Endothelial cell of umbilical vein (primary cell): ENCODE measurements at regions not wholly inside any gene's neighbourhood (a gene's known extent, or its start where the extent isn't known, plus 50 kb on each side); places are given as distances from the start of the nearest gene placed in this dataset.

ENCODE experiments used
- BruUV-seq: library from RNA; stranded (reverse); fragments of 400-500 nt; replicated peaks from 2 replicates; lab custom pipeline; 2021; lab: Mats Ljungman, UMichigan
- CTCF ChIA-PET: fragments of 300-600, 350-600 bp; sonication (Branson Sonifier 250); formaldehyde crosslinking; loops from one replicate; lab custom pipeline; 2021; ENCODE audit warnings: antibody characterized with exemption, inconsistent platforms; lab: Charles Lee
- POLR2A ChIA-PET: fragments of 300-600, 350-600 bp; sonication (Branson Sonifier 250); formaldehyde crosslinking; loops from one replicate; lab custom pipeline; 2021; ENCODE audit warnings: antibody characterized with exemption, inconsistent platforms; lab: Charles Lee
- DNase-seq: peaks from one replicate; pipeline ENCODE4 v3.0.0-alpha.2; 2011; ENCODE audit warnings: low read depth, low spot score
- FAIRE-seq: peaks from 2 replicates; lab custom pipeline; 2011; peaks lifted over from hg19 to GRCh38; lab: Jason Lieb, UNC
- H2AFZ ChIP-seq: 2 replicates; pipeline ENCODE4 v1.6.0; 2012; ENCODE audit warnings: low read depth, low read length, control low read depth, inconsistent platforms
- H3K27ac ChIP-seq: 2 replicates; pipeline ENCODE4 v1.5.1; 2011; ENCODE audit warnings: low read depth, mild to moderate bottlenecking, control low read depth, low read length, moderate library complexity; ENCODE audit not compliant: insufficient read depth
- H3K27me3 ChIP-seq, 2 experiments: 2 replicates each; pipeline versions ENCODE4 v1.6.0 to v1.6.1; 2011; ENCODE audit warnings: low read length in 2 of 2, mixed read lengths in 1 of 2; ENCODE audit not compliant: control insufficient read depth in 2 of 2, insufficient read depth in 2 of 2
- H3K36me3 ChIP-seq, 2 experiments: 2 replicates in 1 of 2; 3 replicates in 1 of 2; pipeline ENCODE4 v1.5.1; 2011; ENCODE audit warnings: low read length in 2 of 2, mild to moderate bottlenecking in 1 of 2, moderate library complexity in 1 of 2; ENCODE audit not compliant: control insufficient read depth in 2 of 2, insufficient read depth in 2 of 2; ENCODE audit errors: extremely low read depth in 1 of 2
- H3K4me1 ChIP-seq: 3 replicates; pipeline ENCODE4 v1.5.1; 2011; ENCODE audit warnings: mild to moderate bottlenecking, low read length; ENCODE audit not compliant: control insufficient read depth, insufficient read depth; ENCODE audit errors: extremely low read depth
- H3K4me2 ChIP-seq: 2 replicates; pipeline ENCODE4 v1.6.1; 2011; ENCODE audit warnings: low read length, control low read depth, mixed read lengths; ENCODE audit not compliant: insufficient read depth
- H3K4me3 ChIP-seq, 3 experiments: fragments of 200-600 bp in 1 of 3; sonication (generic), shearing (Covaris generic) in 1 of 3; replicated peaks in 1 of 3; 2 replicates each; pipeline ENCODE4 v1.5.1; 2011 to 2016; ENCODE audit warnings: control low read depth in 3 of 3, low read length in 3 of 3, mild to moderate bottlenecking in 2 of 3, inconsistent platforms in 1 of 3, low read depth in 1 of 3, moderate library complexity in 1 of 3; ENCODE audit not compliant: insufficient read depth in 1 of 3
- H3K79me2 ChIP-seq: 2 replicates; pipeline ENCODE4 v1.6.0; 2012; ENCODE audit warnings: low read length, inconsistent platforms; ENCODE audit not compliant: control insufficient read depth, insufficient read depth
- H3K9ac ChIP-seq: replicated peaks from 2 replicates; pipeline ENCODE3; 2011; ENCODE audit warnings: low read length, control low read depth; ENCODE audit not compliant: insufficient read depth; ENCODE audit errors: extremely low read depth
- H3K9me1 ChIP-seq: replicated peaks from 3 replicates; pipeline ENCODE4 v1.6.0; 2011; ENCODE audit warnings: mild to moderate bottlenecking, low read length; ENCODE audit not compliant: control insufficient read depth, insufficient read depth; ENCODE audit errors: extremely low read depth
- H3K9me3 ChIP-seq: replicated peaks from 2 replicates; pipeline ENCODE4 v1.5.1; 2012; ENCODE audit warnings: low read length, inconsistent platforms; ENCODE audit not compliant: control insufficient read depth, insufficient read depth
- H4K20me1 ChIP-seq: replicated peaks from 2 replicates; pipeline ENCODE3; 2011; ENCODE audit warnings: mild to moderate bottlenecking, low read length; ENCODE audit not compliant: control insufficient read depth, insufficient read depth; ENCODE audit errors: extremely low read depth
- GATA2 ChIP-seq: IDR thresholded peaks from 2 replicates; pipeline ENCODE4 v1.7.0; 2011; ENCODE audit warnings: low read depth, mild to moderate bottlenecking, moderate library complexity, mixed read lengths, low read length; ENCODE audit not compliant: insufficient read length, insufficient read depth
- dilution Hi-C: fragments of 300-500 bp; cut with MboI; formaldehyde crosslinking; loops from one replicate; pipeline ENCODE4 v1.15.0; 2019; ENCODE audit warnings: low sequenced_read_pairs; ENCODE audit not compliant: extremely low pct_ligation_motif_present
- intact Hi-C: fragments of 100-400 bp; cut with micrococcal nuclease; formaldehyde crosslinking; loops from one replicate; pipeline ENCODE4 v1.10.0; 2022
- TF ChIP-seq, protein P1 (sequence below): IDR thresholded peaks from 2 replicates; pipeline ENCODE4 v1.6.1; 2011; ENCODE audit not compliant: insufficient read depth, insufficient read length
- TF ChIP-seq, protein P2 (sequence below), 2 donors: IDR thresholded peaks; 1 replicate in 1 of 2; 2 replicates in 1 of 2; pipeline ENCODE4 v1.5.1; 2011; ENCODE audit warnings: low read length in 2 of 2, mild to moderate bottlenecking in 2 of 2, moderate library complexity in 2 of 2, control low read depth in 1 of 2, inconsistent platforms in 1 of 2, low read depth in 1 of 2; ENCODE audit not compliant: insufficient read depth in 1 of 2; ENCODE audit errors: extremely low read depth in 1 of 2

DNA sequence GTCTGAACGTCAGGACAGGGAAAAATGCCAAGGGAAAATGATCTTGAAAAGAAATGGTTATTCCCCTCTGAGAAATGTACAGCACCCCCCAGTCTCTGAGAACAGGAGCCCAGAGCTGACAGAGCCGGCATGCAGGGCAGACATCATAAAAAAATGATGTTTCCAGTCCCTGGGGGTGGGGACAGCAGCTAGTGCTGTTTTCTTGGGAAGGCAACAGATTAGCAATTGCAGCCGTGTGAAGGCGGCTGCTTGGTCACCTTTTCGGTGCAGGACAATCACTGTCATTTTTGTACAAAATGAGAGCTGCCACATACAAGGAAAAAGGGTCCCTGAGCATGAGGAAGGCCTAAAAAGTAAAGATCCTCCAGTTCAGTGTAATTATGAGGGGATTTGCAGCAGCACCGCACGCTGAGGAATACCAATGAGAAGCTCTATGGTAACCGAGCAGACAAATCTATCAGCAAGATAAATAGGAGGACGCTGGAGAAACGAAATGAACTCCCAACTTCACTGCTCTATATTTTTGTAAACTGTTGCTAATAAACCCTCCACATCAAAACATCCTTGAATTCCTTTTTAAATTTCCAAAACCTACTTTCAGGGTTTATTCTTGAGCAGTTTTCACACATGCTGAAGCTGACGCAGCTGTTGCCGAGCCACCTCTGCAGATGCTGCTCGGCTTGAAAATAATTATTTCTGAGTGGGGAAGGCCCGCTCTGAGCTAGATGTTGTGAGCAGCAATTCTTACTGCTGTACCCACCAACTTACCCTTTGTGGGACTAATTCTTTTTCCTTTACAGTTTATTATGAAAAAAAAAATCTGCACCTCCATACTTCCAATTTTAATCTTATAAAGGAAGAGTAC lies 98.2 kb upstream of the NEBL start:
- FAIRE-seq, result no peak
- dilution Hi-C loops (no loop called here), intact Hi-C loops (no loop called here)
- H3K9me3 ChIP-seq, result no peaks in the 10 kb centered on the region
- H3K9ac ChIP-seq, result no peak overlapping the region
- POLR2A ChIA-PET, result no interaction called here
- H4K20me1 ChIP-seq, result no peaks in the 10 kb centered on the region
- TF ChIP-seq, protein P1, sequence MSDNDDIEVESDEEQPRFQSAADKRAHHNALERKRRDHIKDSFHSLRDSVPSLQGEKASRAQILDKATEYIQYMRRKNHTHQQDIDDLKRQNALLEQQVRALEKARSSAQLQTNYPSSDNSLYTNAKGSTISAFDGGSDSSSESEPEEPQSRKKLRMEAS, result no peak
- TF ChIP-seq, protein P2, sequence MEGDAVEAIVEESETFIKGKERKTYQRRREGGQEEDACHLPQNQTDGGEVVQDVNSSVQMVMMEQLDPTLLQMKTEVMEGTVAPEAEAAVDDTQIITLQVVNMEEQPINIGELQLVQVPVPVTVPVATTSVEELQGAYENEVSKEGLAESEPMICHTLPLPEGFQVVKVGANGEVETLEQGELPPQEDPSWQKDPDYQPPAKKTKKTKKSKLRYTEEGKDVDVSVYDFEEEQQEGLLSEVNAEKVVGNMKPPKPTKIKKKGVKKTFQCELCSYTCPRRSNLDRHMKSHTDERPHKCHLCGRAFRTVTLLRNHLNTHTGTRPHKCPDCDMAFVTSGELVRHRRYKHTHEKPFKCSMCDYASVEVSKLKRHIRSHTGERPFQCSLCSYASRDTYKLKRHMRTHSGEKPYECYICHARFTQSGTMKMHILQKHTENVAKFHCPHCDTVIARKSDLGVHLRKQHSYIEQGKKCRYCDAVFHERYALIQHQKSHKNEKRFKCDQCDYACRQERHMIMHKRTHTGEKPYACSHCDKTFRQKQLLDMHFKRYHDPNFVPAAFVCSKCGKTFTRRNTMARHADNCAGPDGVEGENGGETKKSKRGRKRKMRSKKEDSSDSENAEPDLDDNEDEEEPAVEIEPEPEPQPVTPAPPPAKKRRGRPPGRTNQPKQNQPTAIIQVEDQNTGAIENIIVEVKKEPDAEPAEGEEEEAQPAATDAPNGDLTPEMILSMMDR (IDR thresholded peaks at IDR 0.05; ENCODE audit: extremely low read depth in 1 of 2, insufficient read depth in 1 of 2, low read depth in 1 of 2, low read length in 2 of 2), result no peak
- no peak for TF ChIP-seq GATA2
- no peak for DNase-seq
- no peak overlapping the region for H2AFZ ChIP-seq
- no peaks in the 10 kb centered on the region for H3K79me2 ChIP-seq
- no peak overlapping the region for H3K27ac ChIP-seq
- H3K9me1 ChIP-seq, result no peaks in the 10 kb centered on the region
- H3K4me3 ChIP-seq, result no peak overlapping the region
- H3K4me2 ChIP-seq, result no peak overlapping the region
- H3K4me1 ChIP-seq, result no peaks in the 10 kb centered on the region
- no TSS peak for BruUV-seq
- CTCF ChIA-PET, result no interaction called here
- H3K27me3 ChIP-seq, result no peaks in the 10 kb centered on the region
- H3K36me3 ChIP-seq, result no peaks in the 10 kb centered on the region
